VCaP (cell line): ENCODE measurements at regions not wholly inside any gene's neighbourhood (a gene's known extent, or its start where the extent isn't known, plus 50 kb on each side); places are given as distances from the start of the nearest gene placed in this dataset.

Source experiments
- H3K27ac ChIP-seq: fragments of 450-650 bp; 2 replicates; pipeline ENCODE4 v1.5.1; 2017
- TF ChIP-seq, protein P1 (sequence below): fragments of 450-650 bp; conservative IDR thresholded peaks from 2 replicates; pipeline ENCODE4 v1.5.1; 2017; ENCODE audit warnings: mild to moderate bottlenecking, moderate library complexity

DNA sequence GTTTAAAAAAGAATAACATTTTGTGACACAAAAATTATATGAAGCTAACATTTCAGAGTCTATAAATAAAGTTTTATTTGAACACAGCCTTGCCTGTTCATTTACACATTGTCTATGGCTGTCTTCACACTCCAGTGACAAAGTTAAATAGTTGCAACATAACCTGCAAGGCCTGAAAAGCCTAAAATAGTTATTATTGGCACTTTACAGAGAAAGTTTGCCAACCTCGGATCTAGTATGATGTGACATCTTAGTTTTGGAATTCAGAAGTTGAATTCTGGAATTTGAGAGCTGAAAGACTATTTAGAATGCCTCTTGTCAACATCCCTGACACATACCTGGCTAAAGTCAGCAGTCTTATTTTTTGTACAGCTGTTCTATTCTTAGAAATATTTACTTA, 68.3 kb downstream of the DYRK2 start:
- TF ChIP-seq, protein P1, sequence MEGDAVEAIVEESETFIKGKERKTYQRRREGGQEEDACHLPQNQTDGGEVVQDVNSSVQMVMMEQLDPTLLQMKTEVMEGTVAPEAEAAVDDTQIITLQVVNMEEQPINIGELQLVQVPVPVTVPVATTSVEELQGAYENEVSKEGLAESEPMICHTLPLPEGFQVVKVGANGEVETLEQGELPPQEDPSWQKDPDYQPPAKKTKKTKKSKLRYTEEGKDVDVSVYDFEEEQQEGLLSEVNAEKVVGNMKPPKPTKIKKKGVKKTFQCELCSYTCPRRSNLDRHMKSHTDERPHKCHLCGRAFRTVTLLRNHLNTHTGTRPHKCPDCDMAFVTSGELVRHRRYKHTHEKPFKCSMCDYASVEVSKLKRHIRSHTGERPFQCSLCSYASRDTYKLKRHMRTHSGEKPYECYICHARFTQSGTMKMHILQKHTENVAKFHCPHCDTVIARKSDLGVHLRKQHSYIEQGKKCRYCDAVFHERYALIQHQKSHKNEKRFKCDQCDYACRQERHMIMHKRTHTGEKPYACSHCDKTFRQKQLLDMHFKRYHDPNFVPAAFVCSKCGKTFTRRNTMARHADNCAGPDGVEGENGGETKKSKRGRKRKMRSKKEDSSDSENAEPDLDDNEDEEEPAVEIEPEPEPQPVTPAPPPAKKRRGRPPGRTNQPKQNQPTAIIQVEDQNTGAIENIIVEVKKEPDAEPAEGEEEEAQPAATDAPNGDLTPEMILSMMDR = no peak
- peak overlapping the region; percentile 8 for H3K27ac ChIP-seq

DNA sequence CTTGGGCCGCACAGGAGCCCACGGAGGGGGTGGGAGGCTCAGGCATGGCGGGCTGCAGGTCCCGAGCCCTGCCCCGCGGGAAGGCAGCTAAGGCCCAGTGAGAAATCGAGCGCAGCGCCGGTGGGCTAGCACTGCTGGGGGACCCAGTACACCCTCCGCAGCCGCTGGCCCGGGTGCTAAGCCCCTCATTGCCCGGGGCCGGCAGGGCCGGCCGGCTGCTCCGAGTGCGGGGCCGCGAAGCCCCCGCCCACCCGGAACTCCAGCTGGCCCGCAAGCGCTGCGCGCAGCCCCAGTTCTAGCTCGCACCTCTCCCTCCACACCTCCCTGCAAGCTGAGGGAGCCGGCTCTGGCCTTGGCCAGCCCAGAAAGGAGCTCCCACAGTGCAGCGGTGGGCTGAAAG, 70.8 kb downstream of the DYRK2 start:
- peak overlapping the region; percentile 53; the same call in 1 of the 2 replicates for H3K27ac ChIP-seq

- TF ChIP-seq, protein P1 = no peak
- peak overlapping the region; percentile 53 for H3K27ac ChIP-seq
These were observed 71.9 kb downstream of the DYRK2 start for GRCh38 chr12:67720351-67720856.

DNA sequence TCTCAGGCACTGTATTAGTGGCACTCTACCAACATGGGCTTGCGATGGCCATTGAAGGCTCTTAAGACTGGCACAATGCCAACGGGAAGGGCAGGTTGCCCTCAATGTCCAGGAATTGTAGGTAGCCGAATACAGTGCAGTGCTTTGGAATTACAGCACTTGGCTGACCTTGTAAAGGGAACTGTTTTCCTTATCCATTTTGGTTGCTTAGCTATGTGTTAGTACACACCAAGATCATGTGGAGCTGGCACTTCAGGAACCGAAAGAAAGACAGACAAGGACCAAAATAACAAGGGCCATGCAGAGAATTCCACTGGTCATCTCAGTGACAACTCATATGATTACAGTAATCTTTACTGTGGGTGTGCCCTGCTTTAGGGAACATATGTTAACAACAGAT, 72.7 kb downstream of the DYRK2 start:
- TF ChIP-seq, protein P1 = no peak
- peak overlapping the region; percentile 53 for H3K27ac ChIP-seq

DNA sequence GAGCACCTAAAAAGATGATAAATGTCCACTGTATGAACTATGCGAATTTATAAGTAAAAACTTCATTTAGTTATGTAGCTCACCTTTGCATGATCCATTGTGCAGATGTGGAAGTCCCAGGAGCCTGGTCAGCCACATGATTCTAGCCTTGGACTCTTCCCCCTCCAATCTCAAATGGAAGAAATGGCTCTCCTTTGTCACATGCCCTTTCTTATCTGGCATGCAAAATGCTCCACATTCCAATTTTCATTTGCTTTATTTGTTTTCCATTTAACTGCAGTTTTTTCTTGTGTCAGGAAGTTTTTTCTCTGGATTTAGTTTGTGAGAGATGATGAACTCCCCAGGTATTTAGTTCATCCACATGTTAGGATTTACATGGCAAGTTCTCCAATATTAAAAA, 73.8 kb downstream of the DYRK2 start:
- no peak overlapping the region; the same call in 1 of the 2 replicates for H3K27ac ChIP-seq
- TF ChIP-seq, protein P1 = no peak

DNA sequence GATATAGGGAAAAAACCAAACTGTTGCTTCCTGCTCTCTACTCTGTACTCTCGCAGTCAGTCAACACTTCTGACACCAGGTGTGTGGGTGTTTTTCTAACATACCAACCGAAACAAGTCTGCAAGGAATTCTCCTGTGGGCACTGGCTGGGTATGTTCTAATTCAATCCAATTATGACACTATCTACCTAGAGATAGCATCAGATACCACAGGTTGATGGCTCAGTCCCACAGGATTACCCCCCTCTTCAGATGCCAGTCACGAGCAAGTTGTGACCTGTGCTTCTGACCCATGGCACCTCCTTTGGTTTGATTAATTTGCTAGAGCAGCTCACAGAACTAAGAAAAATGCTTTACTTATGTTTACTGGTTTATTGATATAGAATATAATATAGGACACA, 78.3 kb downstream of the DYRK2 start:
- TF ChIP-seq, protein P1 = no peak
- H3K27ac ChIP-seq = no peak overlapping the region

DNA sequence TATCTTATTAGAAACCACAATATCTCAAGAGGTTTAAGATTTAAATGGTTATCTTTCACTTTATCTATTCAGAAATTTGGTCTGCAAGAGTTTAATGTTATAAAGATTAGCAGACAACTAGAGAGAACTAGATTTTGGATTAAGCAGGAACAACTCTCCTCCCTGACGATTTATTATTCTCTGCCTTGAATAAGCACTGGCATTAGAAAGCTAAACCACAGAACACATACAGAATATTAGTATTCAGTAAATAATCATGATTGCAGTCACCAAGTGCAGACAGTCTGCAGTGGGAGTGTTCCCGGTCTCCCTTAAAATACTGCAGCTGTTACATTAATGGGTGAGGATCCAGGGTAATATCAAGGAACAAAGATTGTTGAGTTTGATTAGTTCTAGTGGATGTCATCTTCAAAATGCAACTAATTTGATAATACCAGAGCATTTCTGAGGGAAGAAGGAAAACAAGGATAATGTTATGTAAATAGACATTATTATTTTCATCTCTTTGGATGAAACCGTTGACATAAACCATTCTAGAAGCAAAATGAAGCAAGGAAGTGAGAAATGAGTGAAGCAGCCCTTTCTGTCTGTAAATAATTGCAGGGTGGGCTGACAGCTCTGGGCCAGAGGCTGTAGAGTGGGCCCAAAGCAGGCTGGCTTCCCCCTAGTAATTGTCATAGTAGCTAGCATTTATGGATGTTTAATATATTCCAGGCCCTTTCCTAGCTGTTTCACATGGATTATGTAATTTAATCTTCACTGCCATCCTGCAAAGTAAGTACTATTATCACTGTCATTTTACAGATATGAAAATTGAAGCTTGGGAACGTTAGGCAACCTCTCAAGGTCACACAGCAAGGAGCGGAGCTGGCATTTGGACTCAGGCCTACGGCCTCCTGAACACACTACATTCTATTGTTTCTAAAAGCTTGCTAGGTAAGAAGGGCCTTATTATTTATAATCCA, 79.4 kb downstream of the DYRK2 start:
- H3K27ac ChIP-seq = no peak overlapping the region
- TF ChIP-seq, protein P1 = no peak

- TF ChIP-seq, protein P1 = no peak
- no peak overlapping the region for H3K27ac ChIP-seq
These were observed 84.3 kb downstream of the DYRK2 start for GRCh38 chr12:67732857-67733256.
